ENCODE measurements at regions not wholly inside any gene's neighbourhood (a gene's known extent, or its start where the extent isn't known, plus 50 kb on each side); places are given as distances from the start of the nearest gene placed in this dataset.
"Not testable (repeated sequence)": the region's sequence is repeated elsewhere in the genome, so short reads cannot be mapped to it uniquely, and the experiment has no call there.

- DNase-seq: no peak
Observed at GRCh38 chr9:104334549-104334948, 169.5 kb upstream of the OR13F1 start.

GRCh38 chr9:104339692-104340091 is 164.4 kb upstream of the OR13F1 start:
- DNase-seq: no peak

GRCh38 chr9:104342552-104342951 is 161.5 kb upstream of the OR13F1 start:
- DNase-seq: no peak

GRCh38 chr9:104345061-104345460 is 159.0 kb upstream of the OR13F1 start:
- DNase-seq: no peak

- DNase-seq: no peak
Observed at GRCh38 chr9:104350541-104350940, 153.5 kb upstream of the OR13F1 start.

DNA sequence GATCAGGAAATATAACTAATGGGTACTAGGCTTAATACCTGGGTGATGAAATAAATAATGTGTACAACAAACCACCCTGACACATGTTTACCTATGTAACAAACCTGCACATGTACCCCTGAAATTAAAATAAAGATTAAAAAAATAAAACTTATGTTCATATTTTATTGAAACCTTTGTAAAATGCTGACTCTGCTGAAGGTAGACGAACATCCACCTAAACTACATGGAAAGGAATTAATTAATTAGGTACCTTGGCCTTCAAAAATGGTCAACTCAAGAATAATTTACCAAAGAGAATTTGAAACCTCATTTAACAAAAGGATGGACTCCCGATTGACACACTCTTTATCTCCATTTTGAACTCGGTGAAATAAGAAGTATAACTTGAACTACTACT is 152.3 kb upstream of the OR13F1 start:
- DNase-seq: no peak

GRCh38 chr9:104361207-104361606 is 142.9 kb upstream of the OR13F1 start:
- DNase-seq: no peak

DNA sequence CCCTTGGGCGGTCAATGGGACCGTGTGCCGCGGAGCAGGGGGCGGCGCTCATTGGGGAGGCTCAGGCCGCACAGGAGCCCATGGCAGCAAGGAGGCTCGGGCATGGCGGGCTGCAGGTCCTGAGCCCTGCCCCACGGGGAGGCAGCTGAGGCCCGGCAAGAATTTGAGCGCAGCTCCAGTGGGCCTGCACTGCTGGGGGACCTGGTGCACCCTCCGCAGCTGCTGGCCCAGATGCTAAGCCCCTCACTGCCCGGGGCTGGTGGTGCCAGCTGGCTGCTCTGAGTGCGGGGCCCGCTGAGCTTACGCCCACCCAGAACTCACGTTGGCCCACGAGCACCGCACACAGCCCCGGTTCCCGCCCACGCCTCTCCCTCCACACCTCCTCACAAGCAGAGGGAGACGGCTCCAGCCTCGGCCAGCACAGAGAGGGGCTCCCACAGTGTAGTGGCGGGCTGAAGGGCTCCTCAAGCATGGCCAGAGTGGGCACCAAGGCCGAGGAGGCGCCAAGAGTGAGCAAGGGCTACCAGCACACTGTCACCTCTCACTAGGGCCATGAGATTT is 141.1 kb upstream of the OR13F1 start:
- DNase-seq: no peak

DNA sequence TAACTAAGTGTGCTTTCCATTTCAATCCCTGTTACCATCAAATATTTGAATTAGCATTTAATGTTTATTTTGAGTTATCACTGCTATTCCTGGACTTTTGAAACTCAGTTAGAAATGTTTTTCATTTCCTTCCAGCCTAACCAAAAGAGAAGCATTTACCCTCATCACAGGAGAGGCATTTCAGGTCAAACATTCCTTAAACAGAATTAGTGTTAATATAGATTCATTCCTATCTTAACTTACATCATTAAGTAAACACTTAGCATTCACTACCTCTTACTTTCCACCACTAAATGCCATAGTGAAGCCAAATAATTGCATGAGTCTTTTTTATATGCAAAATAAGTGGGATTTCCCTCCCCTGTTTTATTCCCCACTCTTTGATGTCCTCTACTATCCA is 136.6 kb upstream of the OR13F1 start:
- no peak for DNase-seq

DNA sequence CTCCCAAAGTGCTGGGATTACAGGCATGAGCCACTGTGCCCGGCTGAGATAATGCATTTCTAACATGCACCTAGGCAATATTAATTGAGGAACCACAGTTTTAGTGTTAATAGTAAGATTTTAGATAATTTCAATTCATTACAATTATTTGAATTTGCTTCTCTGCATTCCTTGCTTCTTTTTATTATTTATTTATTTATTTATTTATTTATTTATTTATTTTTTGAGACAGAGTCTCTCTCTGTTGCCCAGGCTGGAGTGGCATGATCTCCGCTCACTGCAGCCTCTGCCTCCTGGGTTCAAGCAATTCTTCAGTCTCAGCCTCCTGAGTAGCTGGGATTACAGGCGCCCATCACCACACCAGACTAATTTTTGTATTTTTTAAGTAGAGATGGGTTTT is 135.7 kb upstream of the OR13F1 start:
- DNase-seq: not testable (repeated sequence)

DNA sequence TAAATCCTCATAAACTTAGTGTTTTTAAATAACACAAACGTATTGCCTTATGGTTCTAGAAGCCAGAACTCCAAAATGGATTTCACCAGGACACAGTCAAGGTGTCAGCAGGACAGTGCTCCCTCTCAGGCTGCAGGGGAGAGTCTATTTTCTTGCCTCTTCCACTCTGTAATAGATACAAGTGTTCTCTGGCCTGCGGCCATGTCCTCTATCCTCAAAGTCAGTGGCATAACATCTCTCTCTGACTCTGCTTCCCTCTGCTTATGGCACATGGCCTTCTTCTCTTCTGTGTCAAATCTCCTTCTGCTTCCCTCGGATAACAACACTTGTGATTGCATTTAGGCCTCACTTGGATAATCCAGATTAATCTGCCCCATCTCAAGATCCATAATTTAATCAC is 129.4 kb upstream of the OR13F1 start:
- no peak for DNase-seq

DNA sequence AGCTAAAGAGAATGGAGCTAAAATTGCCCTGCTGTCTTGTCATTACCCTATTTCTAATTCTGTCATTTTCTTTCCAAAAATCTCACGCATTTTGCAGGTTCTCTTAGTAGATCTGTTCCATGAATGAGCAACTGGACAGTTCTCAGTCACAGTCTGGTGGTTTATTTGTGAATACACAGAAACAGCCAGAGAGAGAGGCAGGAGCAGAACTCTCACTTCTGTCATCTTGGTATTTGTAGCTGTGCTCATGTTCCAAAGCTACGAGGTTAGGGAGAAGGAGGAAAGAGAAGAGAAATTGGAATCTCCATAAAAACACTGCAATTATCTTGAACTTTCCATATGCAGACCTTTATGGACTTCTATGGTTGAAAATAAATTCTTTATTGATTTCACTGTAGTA is 118.0 kb upstream of the OR13F1 start:
- DNase-seq: no peak

GRCh38 chr9:104386425-104387069 is 117.5 kb upstream of the OR13F1 start:
- DNase-seq: peak in 1 of 2 donors; percentile 2

DNA sequence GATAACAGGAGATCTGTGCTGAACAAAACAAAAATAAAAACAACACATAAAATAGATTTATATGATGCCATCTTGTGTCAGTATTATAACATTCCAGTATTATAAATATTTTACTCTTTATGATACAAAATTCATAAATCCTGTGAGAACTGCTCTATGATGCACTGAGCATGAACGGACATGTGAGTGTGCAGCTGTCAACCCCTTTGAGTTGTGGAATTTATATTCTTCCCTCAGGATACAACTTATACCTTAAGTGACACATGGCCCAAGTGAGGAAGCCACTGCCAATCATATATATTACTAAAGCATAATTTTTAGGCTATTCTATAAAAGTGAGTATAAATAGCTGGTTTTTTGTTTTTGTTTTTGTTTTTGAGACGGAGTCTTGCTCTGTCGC is 116.0 kb upstream of the OR13F1 start:
- DNase-seq: no peak

DNA sequence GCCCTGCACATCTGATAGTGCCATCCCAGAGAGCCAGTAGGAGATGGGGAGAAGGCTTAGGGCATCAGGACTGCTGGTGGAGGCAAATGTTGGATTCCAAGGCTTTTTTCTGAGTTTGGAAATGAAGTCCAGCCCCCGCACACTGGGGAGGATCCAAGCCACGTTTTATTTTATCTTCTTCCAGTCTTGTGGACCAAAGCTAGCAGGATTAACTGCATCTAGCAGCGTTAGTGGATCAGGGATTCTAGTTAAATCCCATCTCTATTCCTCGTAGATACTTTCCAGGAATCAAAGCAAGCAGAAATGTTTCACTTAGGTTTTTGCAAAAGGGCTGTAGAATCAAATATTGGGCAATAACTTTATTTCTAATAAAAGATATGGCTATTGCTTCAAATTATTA is 114.7 kb upstream of the OR13F1 start:
- no peak for DNase-seq

GRCh38 chr9:104394901-104395300 is 109.2 kb upstream of the OR13F1 start:
- DNase-seq: not testable (repeated sequence)

- no peak for DNase-seq
Observed at GRCh38 chr9:104412238-104412637, 91.8 kb upstream of the OR13F1 start.

- DNase-seq: no peak
Observed at GRCh38 chr9:104416470-104416869, 87.6 kb upstream of the OR13F1 start.

- no peak for DNase-seq
Observed at GRCh38 chr9:104417296-104417695, 86.8 kb upstream of the OR13F1 start.

DNA sequence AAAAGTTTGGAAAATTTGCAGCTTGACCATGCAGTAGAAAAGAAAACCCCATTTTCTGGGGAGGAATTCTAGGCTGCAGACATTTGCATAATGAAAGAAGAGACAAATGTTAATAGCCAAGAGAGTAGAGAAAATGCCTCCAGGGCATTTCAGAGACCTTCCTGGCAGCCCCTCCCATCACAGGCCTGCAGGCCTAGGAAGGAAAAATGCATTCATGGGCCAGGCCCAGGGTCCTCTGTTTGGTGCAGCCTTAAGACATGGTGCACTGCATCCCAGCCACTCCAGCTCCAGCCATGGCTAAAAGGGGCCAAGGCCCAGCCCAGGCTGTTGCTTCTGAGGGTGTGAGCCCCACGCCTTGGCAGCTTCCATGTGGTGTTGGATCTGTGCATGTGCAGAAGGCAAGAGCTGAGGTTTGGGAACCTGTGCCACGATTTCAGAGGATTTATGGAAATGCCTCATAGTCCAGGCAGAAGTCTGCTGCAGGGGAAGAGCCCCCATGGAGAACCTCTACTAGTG is 75.0 kb upstream of the OR13F1 start:
- DNase-seq: no peak

- no peak for DNase-seq
Observed at GRCh38 chr9:104435059-104435458, 69.0 kb upstream of the OR13F1 start.

GRCh38 chr9:104448036-104448435 is 56.0 kb upstream of the OR13F1 start:
- DNase-seq: no peak

Data from CD4-positive, alpha-beta T cell treated with Interleukin-4 for 1 hour (primary cell).